Choroid plexus epithelial cell (primary cell): ENCODE measurements at regions not wholly inside any gene's neighbourhood (a gene's known extent, or its start where the extent isn't known, plus 50 kb on each side); places are given as distances from the start of the nearest gene placed in this dataset.

ENCODE experiments used
- DNase-seq: peaks from one replicate; pipeline ENCODE4 v3.0.0-alpha.2; 2010; ENCODE audit warnings: low read depth
- H3K4me3 ChIP-seq: 2 replicates; pipeline ENCODE4 v1.5.1; 2011; ENCODE audit warnings: low read depth, mild to moderate bottlenecking, control low read depth, low read length, moderate library complexity
- TF ChIP-seq, protein P1 (sequence below): conservative IDR thresholded peaks from 2 replicates; pipeline ENCODE4 v1.5.1; 2011; ENCODE audit warnings: low read depth, mild to moderate bottlenecking, control low read depth, inconsistent platforms, low read length, moderate library complexity

DNA sequence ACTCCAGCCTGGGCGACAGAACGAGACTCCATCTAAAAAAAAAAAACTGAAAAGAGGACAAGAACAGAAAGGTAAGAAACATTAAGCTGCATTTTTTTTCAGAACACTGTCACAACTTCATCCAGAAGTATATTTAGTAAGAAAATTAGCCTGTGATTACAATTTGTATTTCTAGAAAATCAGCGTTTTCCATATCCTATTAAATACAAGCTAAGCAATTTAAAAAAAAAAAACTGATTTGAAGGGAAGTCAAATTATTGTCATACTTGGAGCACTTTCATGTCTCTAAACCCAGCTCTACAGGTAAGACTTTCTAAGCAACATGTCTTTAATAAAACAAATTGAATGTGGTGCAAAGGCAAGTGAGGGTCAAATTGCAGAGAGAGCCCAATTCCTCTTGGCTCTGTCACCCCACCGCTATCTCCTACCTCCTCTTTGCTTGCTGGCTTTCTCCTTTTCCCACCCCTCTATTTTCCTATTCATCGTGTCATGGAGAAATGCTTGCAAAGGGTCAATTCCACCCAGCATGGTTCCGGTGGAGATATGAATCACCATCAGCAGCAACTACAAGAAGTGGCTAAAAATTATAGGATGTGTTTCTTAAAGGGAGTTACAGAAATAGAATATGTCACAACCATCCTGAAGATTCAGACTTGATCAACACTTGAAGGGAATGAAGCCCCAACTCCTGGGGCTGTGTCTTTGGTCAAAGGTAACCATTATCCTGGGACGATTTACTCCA is 68.4 kb upstream of the BCL11A start:
- no peak overlapping the region for H3K4me3 ChIP-seq
- TF ChIP-seq, protein P1, sequence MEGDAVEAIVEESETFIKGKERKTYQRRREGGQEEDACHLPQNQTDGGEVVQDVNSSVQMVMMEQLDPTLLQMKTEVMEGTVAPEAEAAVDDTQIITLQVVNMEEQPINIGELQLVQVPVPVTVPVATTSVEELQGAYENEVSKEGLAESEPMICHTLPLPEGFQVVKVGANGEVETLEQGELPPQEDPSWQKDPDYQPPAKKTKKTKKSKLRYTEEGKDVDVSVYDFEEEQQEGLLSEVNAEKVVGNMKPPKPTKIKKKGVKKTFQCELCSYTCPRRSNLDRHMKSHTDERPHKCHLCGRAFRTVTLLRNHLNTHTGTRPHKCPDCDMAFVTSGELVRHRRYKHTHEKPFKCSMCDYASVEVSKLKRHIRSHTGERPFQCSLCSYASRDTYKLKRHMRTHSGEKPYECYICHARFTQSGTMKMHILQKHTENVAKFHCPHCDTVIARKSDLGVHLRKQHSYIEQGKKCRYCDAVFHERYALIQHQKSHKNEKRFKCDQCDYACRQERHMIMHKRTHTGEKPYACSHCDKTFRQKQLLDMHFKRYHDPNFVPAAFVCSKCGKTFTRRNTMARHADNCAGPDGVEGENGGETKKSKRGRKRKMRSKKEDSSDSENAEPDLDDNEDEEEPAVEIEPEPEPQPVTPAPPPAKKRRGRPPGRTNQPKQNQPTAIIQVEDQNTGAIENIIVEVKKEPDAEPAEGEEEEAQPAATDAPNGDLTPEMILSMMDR: no peak
- no peak for DNase-seq

DNA sequence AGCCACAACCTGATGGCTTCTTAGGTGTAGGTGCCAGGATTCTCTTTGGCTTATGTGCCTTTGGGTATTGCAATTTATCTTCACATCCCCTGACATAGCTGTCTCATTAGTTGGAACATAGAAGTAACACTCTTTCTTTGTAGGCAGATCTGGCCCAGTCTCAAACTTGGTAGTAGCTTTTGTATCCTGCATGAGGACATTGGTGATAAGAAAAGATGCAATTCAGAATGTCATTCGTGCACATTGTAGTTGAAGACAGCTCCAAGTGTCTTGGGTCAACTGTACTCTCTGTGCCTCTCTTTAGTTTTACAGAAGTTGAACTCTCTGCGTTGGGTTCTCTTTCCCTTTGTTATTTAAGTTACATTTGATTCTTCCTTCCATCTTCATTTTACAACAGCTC is 69.6 kb upstream of the BCL11A start:
- TF ChIP-seq, protein P1: no peak
- H3K4me3 ChIP-seq: no peak overlapping the region
- DNase-seq: no peak

DNA sequence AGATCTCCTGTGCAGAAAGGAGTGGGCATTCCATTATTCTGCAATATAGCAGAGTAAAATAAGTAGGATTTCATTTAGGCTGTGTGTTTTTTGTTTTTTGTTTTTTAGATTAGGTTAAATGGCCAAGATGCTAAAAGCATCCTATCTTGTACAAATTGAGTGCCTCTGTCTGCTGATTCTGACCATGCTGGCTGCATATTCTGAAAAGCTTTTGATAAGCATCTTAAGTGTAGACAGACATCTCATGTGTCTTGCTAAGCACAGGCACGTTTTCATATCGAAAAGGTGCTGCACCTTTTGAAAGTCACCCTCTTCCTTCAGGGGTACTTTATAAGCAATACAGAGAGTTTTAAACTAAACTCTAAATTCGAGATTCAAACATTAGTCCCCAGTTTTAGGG is 74.0 kb upstream of the BCL11A start:
- TF ChIP-seq, protein P1: no peak
- no peak overlapping the region for H3K4me3 ChIP-seq
- no peak for DNase-seq

DNA sequence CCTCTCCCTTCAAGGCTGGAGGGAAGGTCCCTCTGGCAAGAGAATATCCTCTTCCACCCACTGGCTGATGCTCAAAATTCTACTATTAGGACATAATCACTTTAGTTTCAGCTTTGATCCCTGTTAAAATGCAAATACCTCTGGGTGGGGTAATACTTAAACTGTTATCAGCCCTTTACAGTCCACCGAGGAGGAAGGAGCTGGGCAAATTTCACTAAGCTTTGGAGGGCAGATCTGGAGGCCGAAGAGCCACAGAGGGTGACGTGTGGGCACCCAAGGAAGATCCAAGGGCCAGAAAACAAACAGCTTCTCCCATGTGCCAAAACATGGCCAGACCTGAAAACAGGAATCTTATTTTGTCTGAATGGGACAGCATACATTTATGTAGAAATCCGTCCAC is 74.6 kb upstream of the BCL11A start:
- TF ChIP-seq, protein P1: no peak
- DNase-seq: no peak
- no peak overlapping the region for H3K4me3 ChIP-seq

DNA sequence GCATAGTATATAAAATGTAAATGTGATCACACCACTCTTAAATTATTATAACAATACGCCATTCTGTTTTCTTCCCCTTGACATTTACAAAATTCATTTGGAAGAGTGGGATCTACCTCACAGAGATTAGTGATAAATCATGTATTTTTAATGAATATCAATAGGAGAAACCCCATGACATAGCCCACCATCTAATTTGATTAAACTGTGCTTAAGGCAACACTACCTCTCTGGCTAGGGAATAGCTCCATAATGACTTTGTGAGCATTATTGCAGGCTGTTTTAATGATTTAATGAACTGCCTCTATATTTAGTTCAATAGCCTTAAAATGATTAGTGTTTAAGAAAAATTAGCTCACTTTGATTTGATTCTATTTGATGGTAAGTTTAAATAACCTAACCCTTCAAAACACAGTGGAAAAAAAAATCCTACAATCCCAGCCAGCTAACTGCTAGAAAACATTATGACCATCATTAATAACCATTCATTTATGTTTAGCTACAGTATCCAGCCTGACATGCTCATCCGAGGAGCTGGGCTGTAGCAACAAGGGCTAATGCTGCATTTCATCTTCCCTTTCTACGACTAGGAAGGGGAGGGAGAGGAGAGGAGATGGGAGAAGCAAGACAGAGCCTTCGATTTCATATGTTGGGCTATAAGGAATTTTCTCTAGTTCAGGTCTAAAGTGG is 75.3 kb upstream of the BCL11A start:
- no peak overlapping the region for H3K4me3 ChIP-seq
- no peak for DNase-seq
- TF ChIP-seq, protein P1: no peak

DNA sequence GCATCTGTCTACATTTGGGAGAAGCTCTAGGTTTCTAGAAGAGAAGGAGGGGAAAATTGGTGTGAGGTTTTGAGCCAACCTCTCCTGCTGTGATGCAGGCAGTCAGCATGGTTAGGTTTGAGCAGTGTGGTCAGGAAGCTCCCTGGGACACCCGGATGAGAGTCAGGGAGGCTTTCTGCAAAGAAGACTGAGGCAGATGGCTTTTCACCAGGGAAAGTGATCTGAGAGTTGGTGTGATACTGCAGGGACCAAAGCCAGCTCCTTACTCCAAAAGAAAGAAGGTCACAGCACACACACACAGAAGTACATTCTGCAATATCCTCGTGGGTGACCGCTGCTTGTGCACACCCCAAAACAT is 75.8 kb upstream of the BCL11A start:
- no peak for DNase-seq
- no peak overlapping the region for H3K4me3 ChIP-seq
- TF ChIP-seq, protein P1: no peak
